ENCODE measurements at regions not wholly inside any gene's neighbourhood (a gene's known extent, or its start where the extent isn't known, plus 50 kb on each side); places are given as distances from the start of the nearest gene placed in this dataset.

DNA sequence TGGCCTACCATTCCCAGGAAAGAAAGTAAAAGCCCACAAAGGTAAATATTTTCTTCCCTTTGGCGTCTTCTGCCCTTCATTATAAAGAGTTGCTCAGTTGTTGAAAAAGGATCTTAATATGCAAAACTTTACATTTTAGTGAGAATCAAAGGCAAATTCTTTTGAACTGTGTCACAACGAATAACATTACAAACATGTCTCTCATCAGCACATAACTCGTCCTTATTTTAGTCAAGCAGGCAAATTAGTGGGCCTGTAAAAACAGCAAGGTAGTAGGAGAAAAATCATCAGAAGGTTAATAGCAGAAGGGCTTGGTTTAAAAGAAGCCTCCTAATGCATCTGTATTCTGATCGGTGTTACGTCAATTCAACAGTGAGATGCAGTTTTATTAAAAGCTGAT lies 647.3 kb upstream of the DIPK2B start:
- BruUV-seq (replicated peaks): no TSS peak
- ChIA-PET CTCF (ENCODE audit: low intra/inter-chr PET ratio, low total read pairs) (no interaction called here), POLR2A (no interaction called here)
- H4K20me1 ChIP-seq (ENCODE audit: insufficient read depth, low read length): no peaks in the 10 kb centered on the region
- DNase-seq (ENCODE audit: low spot score) (no peak), FAIRE-seq (no peak), ATAC-seq (no peak)
- H3K27me3 ChIP-seq (ENCODE audit: control insufficient read depth in 1 of 2, insufficient read depth in 2 of 2, low read length in 2 of 2): no peaks in the 10 kb centered on the region; a peak in 1 of 5 replicates
- no peak overlapping the region for H3K4me2 ChIP-seq (ENCODE audit: low read depth, low read length)
- no peak overlapping the region for H3K27ac ChIP-seq (ENCODE audit: extremely low read length, insufficient read depth, low read length)
- peaks cover 23% of the 10 kb centered on the region for H3K79me2 ChIP-seq (ENCODE audit: insufficient read depth, low read length)
- H3K36me3 ChIP-seq (replicated peaks in 1 of 2; ENCODE audit: control insufficient read depth in 1 of 2, insufficient read depth in 2 of 2, low read length in 2 of 2): no peaks in the 10 kb centered on the region; a peak in 1 of 5 replicates
- no peak overlapping the region for H3K4me3 ChIP-seq (replicated peaks in 1 of 3; ENCODE audit: insufficient read depth in 1 of 3, low read depth in 2 of 3, low read length in 3 of 3)
- WGBS (ENCODE audit: low lambda C conversion rate): 97% methylated on average over 3 of the region's 5 CpGs
- peaks cover 6% of the 10 kb centered on the region; the same call in 1 of the 2 replicates for H3K4me1 ChIP-seq (ENCODE audit: insufficient read depth, low read length)
- H3K9me3 ChIP-seq (ENCODE audit: low read length): no peaks in the 10 kb centered on the region
- in situ Hi-C loops (cut with HindIII; ENCODE audit: extremely low pct_ligation_motif_present, low pct_unique_long_range_greater_than_20kb): loop anchor here (25.0 kb wide), 1 partner anchor 514 kb away; no protein-coding TSS in a partner anchor
- no peak overlapping the region for H3K9ac ChIP-seq (ENCODE audit: insufficient read depth, low read depth, low read length)
- intact Hi-C loops (cut with micrococcal nuclease; ENCODE audit: unreplicated experiment): no loop called here
- TF ChIP-seq, protein P1, sequence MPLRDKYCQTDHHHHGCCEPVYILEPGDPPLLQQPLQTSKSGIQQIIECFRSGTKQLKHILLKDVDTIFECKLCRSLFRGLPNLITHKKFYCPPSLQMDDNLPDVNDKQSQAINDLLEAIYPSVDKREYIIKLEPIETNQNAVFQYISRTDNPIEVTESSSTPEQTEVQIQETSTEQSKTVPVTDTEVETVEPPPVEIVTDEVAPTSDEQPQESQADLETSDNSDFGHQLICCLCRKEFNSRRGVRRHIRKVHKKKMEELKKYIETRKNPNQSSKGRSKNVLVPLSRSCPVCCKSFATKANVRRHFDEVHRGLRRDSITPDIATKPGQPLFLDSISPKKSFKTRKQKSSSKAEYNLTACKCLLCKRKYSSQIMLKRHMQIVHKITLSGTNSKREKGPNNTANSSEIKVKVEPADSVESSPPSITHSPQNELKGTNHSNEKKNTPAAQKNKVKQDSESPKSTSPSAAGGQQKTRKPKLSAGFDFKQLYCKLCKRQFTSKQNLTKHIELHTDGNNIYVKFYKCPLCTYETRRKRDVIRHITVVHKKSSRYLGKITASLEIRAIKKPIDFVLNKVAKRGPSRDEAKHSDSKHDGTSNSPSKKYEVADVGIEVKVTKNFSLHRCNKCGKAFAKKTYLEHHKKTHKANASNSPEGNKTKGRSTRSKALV (CRISPR knock-in tag; IDR thresholded peaks at IDR 0.05): no peak
- no peak for TF ChIP-seq RARA (CRISPR knock-in tag; IDR thresholded peaks at IDR 0.05)
- TF ChIP-seq SIX1 (CRISPR knock-in tag; IDR thresholded peaks at IDR 0.05; ENCODE audit: borderline replicate concordance): no peak
- no peak overlapping the region for H2AFZ ChIP-seq (ENCODE audit: low read length)

GRCh38 chrX:45846328-45846727 lies 645.7 kb upstream of the DIPK2B start:
- in situ Hi-C loops (cut with HindIII; ENCODE audit: extremely low pct_ligation_motif_present, low pct_unique_long_range_greater_than_20kb): loop anchor here (25.0 kb wide), 1 partner anchor 516 kb away; no protein-coding TSS in a partner anchor
- intact Hi-C loops (cut with micrococcal nuclease; ENCODE audit: unreplicated experiment): no loop called here
- no peaks in the 10 kb centered on the region; a peak in 1 of 5 replicates for H3K36me3 ChIP-seq (replicated peaks in 1 of 2; ENCODE audit: control insufficient read depth in 1 of 2, insufficient read depth in 2 of 2, low read length in 2 of 2)
- WGBS (ENCODE audit: low lambda C conversion rate): 97% methylated on average over 5 of the region's 5 CpGs
- no peaks in the 10 kb centered on the region; a peak in 1 of 5 replicates for H3K27me3 ChIP-seq (ENCODE audit: control insufficient read depth in 1 of 2, insufficient read depth in 2 of 2, low read length in 2 of 2)
- peaks cover 23% of the 10 kb centered on the region for H3K79me2 ChIP-seq (ENCODE audit: insufficient read depth, low read length)
- no peak overlapping the region for H3K4me2 ChIP-seq (ENCODE audit: low read depth, low read length)
- FAIRE-seq (no peak), ATAC-seq (no peak), DNase-seq (ENCODE audit: low spot score) (no peak)
- ChIA-PET CTCF (ENCODE audit: low intra/inter-chr PET ratio, low total read pairs) (no interaction called here), POLR2A (no interaction called here)
- no peak overlapping the region for H3K4me3 ChIP-seq (replicated peaks in 1 of 3; ENCODE audit: insufficient read depth in 1 of 3, low read depth in 2 of 3, low read length in 3 of 3)
- H2AFZ ChIP-seq (ENCODE audit: low read length): no peak overlapping the region
- no TSS peak for BruUV-seq (replicated peaks)
- H3K9me3 ChIP-seq (ENCODE audit: low read length): no peaks in the 10 kb centered on the region
- no peak overlapping the region for H3K27ac ChIP-seq (ENCODE audit: extremely low read length, insufficient read depth, low read length)
- no peaks in the 10 kb centered on the region for H4K20me1 ChIP-seq (ENCODE audit: insufficient read depth, low read length)
- H3K9ac ChIP-seq (ENCODE audit: insufficient read depth, low read depth, low read length): no peak overlapping the region
- H3K4me1 ChIP-seq (ENCODE audit: insufficient read depth, low read length): peaks cover 6% of the 10 kb centered on the region; the same call in 1 of the 2 replicates
- TF ChIP-seq SRSF4 (IDR thresholded peaks at IDR 0.05; ENCODE audit: low read depth, low read length, poor library complexity, severe bottlenecking) (no peak), KDM4B (CRISPR knock-in tag; IDR thresholded peaks at IDR 0.05) (no peak), ZFP90 (CRISPR knock-in tag; IDR thresholded peaks at IDR 0.05; ENCODE audit: borderline replicate concordance) (no peak), ZNF784 (CRISPR knock-in tag; IDR thresholded peaks at IDR 0.05; ENCODE audit: borderline replicate concordance) (no peak), MAFK (conservative IDR thresholded peaks at IDR 0.05 in 1 of 2, IDR thresholded peaks at IDR 0.05 in 1 of 2; ENCODE audit: low read length in 2 of 2) (no peak), HMGA1 (CRISPR knock-in tag; conservative IDR thresholded peaks at IDR 0.05) (no peak), TERF1 (CRISPR knock-in tag; IDR thresholded peaks at IDR 0.05) (no peak), ZNF274 (CRISPR knock-in tag; IDR thresholded peaks at IDR 0.05) (no peak), HOXD1 (CRISPR knock-in tag; IDR thresholded peaks at IDR 0.05) (no peak), ZNF816 (CRISPR knock-in tag; IDR thresholded peaks at IDR 0.05; ENCODE audit: borderline replicate concordance) (no peak)
- TF ChIP-seq, protein P2, sequence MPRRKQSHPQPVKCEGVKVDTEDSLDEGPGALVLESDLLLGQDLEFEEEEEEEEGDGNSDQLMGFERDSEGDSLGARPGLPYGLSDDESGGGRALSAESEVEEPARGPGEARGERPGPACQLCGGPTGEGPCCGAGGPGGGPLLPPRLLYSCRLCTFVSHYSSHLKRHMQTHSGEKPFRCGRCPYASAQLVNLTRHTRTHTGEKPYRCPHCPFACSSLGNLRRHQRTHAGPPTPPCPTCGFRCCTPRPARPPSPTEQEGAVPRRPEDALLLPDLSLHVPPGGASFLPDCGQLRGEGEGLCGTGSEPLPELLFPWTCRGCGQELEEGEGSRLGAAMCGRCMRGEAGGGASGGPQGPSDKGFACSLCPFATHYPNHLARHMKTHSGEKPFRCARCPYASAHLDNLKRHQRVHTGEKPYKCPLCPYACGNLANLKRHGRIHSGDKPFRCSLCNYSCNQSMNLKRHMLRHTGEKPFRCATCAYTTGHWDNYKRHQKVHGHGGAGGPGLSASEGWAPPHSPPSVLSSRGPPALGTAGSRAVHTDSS (CRISPR knock-in tag; conservative IDR thresholded peaks at IDR 0.05): no peak
